ENCODE measurements at regions not wholly inside any gene's neighbourhood (a gene's known extent, or its start where the extent isn't known, plus 50 kb on each side); places are given as distances from the start of the nearest gene placed in this dataset.

DNA sequence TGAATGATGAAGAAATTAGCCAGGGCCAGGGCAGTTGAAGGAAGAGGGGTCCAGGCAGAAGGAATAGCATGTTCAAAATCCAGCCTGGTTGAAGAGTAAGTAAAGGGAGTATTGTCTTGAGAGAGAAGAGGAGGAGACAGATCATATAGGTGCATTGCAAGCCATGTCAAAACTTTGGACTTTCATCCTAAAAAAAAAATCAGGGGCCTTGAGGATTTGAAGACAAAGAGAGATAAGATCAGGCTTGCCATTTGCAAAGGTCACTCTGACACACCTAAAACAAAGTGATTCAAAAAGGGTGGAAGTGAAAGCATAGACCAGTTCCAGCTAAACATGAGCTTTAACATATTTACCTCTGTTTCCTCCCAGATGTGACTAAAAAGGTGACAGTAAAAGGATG lies 95.7 kb upstream of the DRD2 start:
- TF ChIP-seq POLR2A (IDR thresholded peaks at IDR 0.05) (no peak), CTCF (IDR thresholded peaks at IDR 0.05) (no peak)
